ENCODE measurements at regions not wholly inside any gene's neighbourhood (a gene's known extent, or its start where the extent isn't known, plus 50 kb on each side); places are given as distances from the start of the nearest gene placed in this dataset.

- TF ChIP-seq CTCF (IDR thresholded peaks at IDR 0.05) = no peak
- TF ChIP-seq POLR2A (IDR thresholded peaks at IDR 0.05) = no peak
- no peak for TF ChIP-seq EP300 (IDR thresholded peaks at IDR 0.05)
Observed at GRCh38 chr4:33296876-33297455, 2576.8 kb downstream of the PCDH7 start.
